Activated T-helper 9 cell treated with anti-CD3 and anti-CD28 coated beads, Interleukin-2, amount 50 U/mL, for 16 hours (primary cell): ENCODE measurements at regions not wholly inside any gene's neighbourhood (a gene's known extent, or its start where the extent isn't known, plus 50 kb on each side); places are given as distances from the start of the nearest gene placed in this dataset.

Experiments
- DNase-seq: peaks from one replicate; pipeline ENCODE4 v3.0.0-alpha.2; 2020; ENCODE audit warnings: low read depth

DNA sequence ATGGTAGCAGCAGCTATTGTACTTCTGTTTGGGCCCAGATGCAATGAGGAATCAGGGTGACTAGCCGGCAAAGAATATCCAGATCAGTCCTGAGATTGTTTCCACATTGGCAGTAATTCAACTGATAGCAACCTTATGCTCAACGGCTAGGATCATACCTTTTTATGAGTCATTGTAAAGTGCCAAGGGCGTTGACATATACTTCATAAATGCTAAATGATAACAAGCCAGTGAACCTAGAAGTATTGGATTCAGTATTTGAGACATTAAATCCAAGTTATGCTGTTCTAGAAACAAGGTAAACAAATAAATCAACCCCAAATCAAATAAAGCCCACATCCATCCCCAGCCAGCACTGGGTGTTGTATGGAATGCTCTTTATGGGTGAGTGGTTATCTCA, 207.1 kb upstream of the ZFHX3 start:
- no peak for DNase-seq

DNA sequence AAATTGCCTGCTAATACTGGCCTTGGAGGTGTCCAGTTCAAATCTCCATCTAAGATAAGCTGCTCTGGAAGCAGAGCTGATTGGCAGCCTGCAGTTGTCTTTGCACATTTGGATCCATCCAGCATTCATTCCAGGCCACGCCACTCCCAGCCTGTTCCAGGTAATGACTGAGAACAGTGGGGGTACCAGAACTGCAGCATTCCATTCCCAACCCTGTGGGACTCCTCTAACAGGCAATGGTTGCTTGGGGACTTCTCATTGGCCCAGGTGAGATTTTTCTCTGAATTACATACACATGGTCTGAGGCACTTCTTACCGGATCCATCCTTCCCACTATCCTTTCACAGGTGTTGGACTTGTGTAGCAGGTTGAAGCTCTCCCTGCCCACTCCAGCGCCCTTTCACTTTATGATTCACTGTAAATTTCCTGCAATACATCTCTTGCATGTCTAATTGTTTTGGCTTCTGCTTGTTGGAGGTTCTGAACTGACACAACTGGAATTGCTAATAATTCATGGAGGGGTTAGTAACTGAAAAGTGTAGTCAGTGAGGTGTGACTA, 206.1 kb upstream of the ZFHX3 start:
- DNase-seq, result no peak

DNA sequence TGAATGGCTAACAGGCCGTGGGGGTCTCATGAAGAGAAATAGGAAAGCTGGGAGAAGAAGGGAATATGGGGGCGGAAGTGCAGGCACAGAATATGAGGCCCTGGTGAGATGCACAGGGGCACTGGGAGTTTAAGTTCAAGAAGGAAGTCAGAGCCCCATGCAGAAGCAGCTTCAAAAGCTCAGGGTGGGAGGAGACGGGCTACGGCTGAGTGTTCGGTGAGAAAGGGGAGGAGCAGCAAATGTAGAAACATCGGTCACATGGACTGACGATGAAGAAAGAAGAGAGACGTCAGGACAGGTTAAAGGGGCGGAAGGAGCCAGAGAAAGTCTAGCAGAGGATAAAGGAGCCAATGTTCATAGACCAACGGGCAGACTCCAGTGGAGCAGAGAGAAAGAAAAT, 204.5 kb upstream of the ZFHX3 start:
- DNase-seq, result no peak

GRCh38 chr16:73251608-73252007, 203.7 kb upstream of the ZFHX3 start:
- DNase-seq, result no peak

DNA sequence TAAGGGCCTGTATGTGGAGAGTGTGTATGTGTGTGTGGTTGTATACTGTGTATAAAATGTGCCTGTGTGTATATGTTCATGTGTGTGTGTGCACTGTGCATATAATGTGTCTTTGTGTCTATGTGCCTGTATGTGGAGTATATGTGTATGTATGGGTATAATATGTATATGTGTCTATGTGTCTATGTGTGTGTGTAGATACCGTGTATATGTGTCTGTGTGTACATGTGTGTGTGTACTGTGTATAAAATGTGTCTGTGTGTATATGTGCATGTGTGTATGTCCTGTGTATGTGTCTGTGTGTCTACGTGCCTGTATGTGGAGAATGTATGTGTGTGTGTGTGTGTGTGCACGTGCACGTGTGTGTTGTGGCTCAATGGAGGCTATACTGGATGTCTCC, 200.4 kb upstream of the ZFHX3 start:
- DNase-seq, result no peak

GRCh38 chr16:73240920-73241319, 193.0 kb upstream of the ZFHX3 start:
- DNase-seq, result no peak

DNA sequence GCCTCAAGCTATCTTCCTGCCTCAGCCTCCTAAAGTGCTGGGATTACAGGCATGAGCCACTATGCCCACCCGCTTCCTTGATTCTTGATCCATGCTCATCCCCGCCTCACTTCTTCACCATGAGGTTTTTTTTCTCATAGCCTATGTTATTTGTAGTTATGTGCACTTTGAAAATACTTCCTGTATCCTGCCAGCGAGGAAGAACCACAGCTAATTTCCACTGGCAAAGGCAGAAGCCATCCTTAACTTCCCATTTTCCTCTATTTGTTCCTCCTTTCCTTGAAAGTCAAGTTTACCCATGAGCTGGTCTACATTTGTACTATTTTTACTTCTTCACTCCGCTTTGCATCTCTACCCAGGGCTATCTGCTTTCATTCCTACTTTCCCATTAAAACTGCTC, 189.7 kb upstream of the ZFHX3 start:
- no peak for DNase-seq

DNA sequence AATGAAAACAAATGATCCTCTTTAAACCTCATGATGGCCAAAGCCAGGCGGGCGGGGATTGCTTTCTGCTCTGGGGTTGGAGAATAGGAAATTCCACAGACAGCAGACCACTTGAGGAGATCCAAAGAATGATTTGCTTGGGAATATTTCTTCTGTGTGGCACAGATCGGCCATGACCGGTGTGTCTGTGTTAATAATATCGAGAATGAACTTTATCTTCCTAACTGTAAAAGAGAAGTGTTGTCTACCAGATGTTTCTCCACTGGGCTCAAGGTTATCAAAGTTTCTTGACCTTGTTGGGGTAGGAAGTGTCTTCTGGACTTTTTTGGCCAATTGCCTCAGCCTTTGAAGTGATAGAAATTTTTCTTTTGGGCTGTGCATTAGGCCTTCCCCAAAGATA, 186.6 kb upstream of the ZFHX3 start:
- DNase-seq, result no peak

GRCh38 chr16:73233846-73234424, 186.0 kb upstream of the ZFHX3 start:
- DNase-seq, result no peak

DNA sequence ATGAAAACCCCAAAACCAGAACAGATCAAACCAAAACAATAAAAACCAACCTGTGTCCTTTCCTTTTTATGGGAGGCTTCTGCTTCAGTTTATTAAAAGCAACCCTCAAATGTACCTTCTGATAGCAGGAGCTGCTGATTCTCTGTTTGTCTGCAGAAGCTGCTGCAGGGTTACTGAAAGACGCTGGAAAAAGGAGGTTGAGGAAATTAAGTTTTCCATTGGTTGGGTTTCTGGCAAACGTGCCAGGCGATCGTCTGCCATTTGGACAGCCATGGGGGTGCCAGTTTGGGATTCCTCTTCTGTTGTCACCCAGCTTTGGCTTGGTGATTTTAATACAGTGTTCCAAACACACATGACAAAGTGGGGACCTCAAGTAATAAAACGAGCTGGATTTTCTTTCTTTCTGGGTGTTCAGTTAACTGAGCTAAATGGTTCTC, 185.4 kb upstream of the ZFHX3 start:
- no peak for DNase-seq

DNA sequence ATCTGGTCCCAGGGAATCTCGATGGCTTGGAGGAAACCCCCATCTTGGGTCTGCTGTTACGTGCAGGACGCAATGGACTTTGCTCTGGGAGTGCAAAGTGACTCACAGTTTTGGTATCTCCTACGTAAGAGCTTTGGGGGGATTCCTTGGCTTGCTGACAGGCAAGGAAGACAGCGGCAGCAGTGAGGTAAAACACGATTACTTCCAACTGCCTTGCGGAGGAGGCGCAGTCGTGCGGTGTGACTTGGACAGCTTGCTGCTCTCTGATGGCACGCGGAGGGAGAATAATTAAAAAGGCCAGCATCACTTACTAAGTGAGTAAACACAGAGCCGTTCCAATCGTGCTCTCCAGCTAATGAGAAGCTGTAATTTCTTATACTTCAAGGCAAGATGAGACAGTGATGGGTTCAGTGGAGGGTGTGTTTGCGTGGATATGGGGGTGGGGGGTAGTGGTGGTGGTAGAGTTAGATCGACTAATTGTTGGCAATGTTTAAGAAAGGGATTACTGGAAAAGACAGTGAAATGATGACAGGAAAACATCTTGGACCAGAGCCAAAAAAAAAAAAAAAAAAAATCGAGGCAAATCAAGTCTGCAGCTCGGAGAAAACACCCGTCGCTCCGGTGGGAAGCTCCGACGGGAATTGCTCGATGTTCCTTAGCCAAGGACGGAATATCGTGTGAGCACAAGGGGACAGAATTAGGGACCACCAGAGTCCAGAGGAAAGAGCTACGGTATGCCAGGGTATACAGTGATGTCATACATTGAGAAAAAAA, 184.8 kb upstream of the ZFHX3 start:
- DNase-seq, result no peak

- no peak for DNase-seq
These were observed 184.1 kb upstream of the ZFHX3 start for GRCh38 chr16:73231944-73232554.

GRCh38 chr16:73231379-73231778, 183.5 kb upstream of the ZFHX3 start:
- DNase-seq, result no peak

DNA sequence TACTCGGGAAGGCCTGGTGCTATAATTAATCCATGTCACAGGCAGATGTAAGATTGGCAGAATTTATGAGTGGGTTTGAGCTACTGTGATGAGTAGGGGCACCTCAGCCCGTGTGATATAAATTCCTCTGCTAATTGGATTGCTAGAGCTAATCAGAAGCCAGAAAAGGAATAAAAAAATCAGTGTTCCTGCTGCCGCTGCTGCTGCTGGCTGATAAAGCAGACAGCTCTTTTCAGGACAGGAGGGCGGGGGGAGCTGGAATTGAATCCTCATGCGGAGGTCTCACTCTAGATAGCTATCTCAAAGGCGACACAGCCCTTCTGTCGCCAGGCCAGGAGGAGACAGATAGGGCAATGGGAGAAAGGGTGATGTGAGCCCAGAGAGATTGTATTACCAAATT, 182.7 kb upstream of the ZFHX3 start:
- no peak for DNase-seq

- DNase-seq, result no peak
These were observed 180.7 kb upstream of the ZFHX3 start for GRCh38 chr16:73228649-73229048.

GRCh38 chr16:73226675-73227074, 178.7 kb upstream of the ZFHX3 start:
- no peak for DNase-seq

DNA sequence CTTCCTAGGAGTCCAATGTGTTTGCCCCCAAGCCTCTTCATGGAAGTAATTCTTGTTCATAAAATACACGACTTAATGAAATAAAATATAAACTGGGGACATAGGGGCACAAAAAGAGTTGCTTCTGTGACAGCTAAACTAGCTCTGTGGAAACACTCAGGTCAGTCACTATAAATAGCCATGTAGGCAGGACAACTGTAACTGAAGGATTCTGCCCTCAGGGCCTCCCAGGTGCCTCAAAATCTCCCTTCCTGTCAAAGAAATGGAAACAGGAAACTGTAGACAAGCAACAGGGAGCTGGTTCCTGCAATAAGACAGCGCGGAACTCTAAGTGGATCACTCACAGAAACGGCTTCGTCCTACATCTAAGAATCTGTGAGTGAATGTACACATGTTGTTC, 178.1 kb upstream of the ZFHX3 start:
- DNase-seq, result no peak

DNA sequence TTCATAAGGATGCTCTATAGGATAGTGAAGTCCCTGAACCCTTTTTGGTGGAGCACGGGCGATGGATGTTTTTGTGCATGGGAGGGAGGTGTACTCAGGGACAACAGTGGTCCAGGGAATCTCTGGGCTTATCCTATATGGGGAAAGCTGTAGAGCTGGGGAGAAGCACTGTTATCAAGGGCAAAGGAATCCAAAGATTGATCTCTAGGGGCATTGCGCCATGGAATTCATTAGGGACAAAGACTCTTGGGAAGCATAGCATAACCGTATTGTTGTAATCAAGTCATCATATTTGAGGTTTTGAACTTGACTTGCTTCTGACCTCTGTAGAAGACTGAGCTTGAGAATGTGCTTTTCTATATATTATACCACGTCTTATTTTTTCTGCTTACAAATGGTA, 172.9 kb upstream of the ZFHX3 start:
- DNase-seq, result no peak

GRCh38 chr16:73219176-73219575, 171.2 kb upstream of the ZFHX3 start:
- no peak for DNase-seq

GRCh38 chr16:73217654-73218053, 169.7 kb upstream of the ZFHX3 start:
- no peak for DNase-seq

DNA sequence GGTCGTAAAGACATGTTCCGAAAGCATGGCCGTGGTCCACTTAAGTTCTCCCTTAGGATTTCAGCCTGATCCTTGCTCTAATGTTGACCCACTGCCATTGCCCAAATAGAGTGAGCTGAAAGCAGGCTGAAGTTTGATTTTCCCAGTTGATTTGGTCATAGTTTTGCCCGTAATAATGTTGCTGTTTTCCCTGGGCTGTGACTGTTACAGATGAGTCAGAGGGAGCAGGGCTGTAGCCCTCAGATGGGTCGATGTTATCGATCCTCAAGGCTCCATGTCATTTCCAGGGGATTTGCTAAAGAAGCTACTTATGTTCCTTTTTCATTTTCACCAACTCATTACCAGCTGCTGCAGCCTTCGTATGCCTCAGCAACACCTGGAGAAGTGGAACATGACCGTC, 169.0 kb upstream of the ZFHX3 start:
- DNase-seq, result no peak

GRCh38 chr16:73215678-73216377, 167.9 kb upstream of the ZFHX3 start:
- DNase-seq, result no peak
